ENCODE measurements at regions not wholly inside any gene's neighbourhood (a gene's known extent, or its start where the extent isn't known, plus 50 kb on each side); places are given as distances from the start of the nearest gene placed in this dataset.
"Not testable (repeated sequence)": the region's sequence is repeated elsewhere in the genome, so short reads cannot be mapped to it uniquely, and the experiment has no call there.

GRCh38 chr6:168179702-168180382 lies 100.8 kb upstream of the FRMD1 start:
- no peak for DNase-seq (ENCODE audit: extremely low read depth, low read depth)

GRCh38 chr6:168179133-168179532 lies 100.1 kb upstream of the FRMD1 start:
- no peak for DNase-seq (ENCODE audit: extremely low read depth, low read depth)

GRCh38 chr6:168177103-168177891 lies 98.3 kb upstream of the FRMD1 start:
- no peak for DNase-seq (ENCODE audit: extremely low read depth, low read depth)

- DNase-seq (ENCODE audit: extremely low read depth, low read depth) = no peak
Measured at GRCh38 chr6:168171673-168172353, 92.8 kb upstream of the FRMD1 start.

- DNase-seq (ENCODE audit: extremely low read depth, low read depth) = no peak
Measured at GRCh38 chr6:168170841-168171601, 92.0 kb upstream of the FRMD1 start.

- DNase-seq (ENCODE audit: extremely low read depth, low read depth) = no peak
Measured at GRCh38 chr6:168169624-168170023, 90.6 kb upstream of the FRMD1 start.

GRCh38 chr6:168168936-168169335 lies 89.9 kb upstream of the FRMD1 start:
- DNase-seq (ENCODE audit: extremely low read depth, low read depth) = not testable (repeated sequence)

GRCh38 chr6:168168330-168168729 lies 89.3 kb upstream of the FRMD1 start:
- not testable (repeated sequence) for DNase-seq (ENCODE audit: extremely low read depth, low read depth)

GRCh38 chr6:168167431-168168315 lies 88.7 kb upstream of the FRMD1 start:
- no peak for DNase-seq (ENCODE audit: extremely low read depth, low read depth)

GRCh38 chr6:168166627-168167026 lies 87.6 kb upstream of the FRMD1 start:
- no peak for DNase-seq (ENCODE audit: extremely low read depth, low read depth)

- no peak for DNase-seq (ENCODE audit: extremely low read depth, low read depth)
Measured at GRCh38 chr6:168165891-168166290, 86.9 kb upstream of the FRMD1 start.

- DNase-seq (ENCODE audit: extremely low read depth, low read depth) = no peak
Measured at GRCh38 chr6:168165373-168165772, 86.4 kb upstream of the FRMD1 start.

- DNase-seq (ENCODE audit: extremely low read depth, low read depth) = no peak
Measured at GRCh38 chr6:168164462-168165061, 85.5 kb upstream of the FRMD1 start.

- no peak for DNase-seq (ENCODE audit: extremely low read depth, low read depth)
Measured at GRCh38 chr6:168163096-168163731, 84.2 kb upstream of the FRMD1 start.

GRCh38 chr6:168162366-168162765 lies 83.4 kb upstream of the FRMD1 start:
- DNase-seq (ENCODE audit: extremely low read depth, low read depth) = no peak

GRCh38 chr6:168161371-168161750 lies 82.3 kb upstream of the FRMD1 start:
- no peak for DNase-seq (ENCODE audit: extremely low read depth, low read depth)

- DNase-seq (ENCODE audit: extremely low read depth, low read depth) = no peak
Measured at GRCh38 chr6:168160506-168161370, 81.7 kb upstream of the FRMD1 start.

- no peak for DNase-seq (ENCODE audit: extremely low read depth, low read depth)
Measured at GRCh38 chr6:168159506-168159905, 80.5 kb upstream of the FRMD1 start.

Data from NCI-H460 (cell line).